Spinal cord (tissue), 9 donors: ENCODE measurements at regions not wholly inside any gene's neighbourhood (a gene's known extent, or its start where the extent isn't known, plus 50 kb on each side); places are given as distances from the start of the nearest gene placed in this dataset.
"Not testable (repeated sequence)": the region's sequence is repeated elsewhere in the genome, so short reads cannot be mapped to it uniquely, and the experiment has no call there.

ENCODE experiments used
- DNase-seq, 6 donors: peaks; one replicate each; pipeline versions ENCODE4 v3.0.0 to v3.0.0-alpha.2; 2013 to 2015; ENCODE audit warnings: low spot score in 6 of 6, low read depth in 4 of 6
- H3K27ac ChIP-seq: one replicate; pipeline ENCODE4 v1.5.1; 2013; ENCODE audit warnings: low read depth, low read length, control low read depth
- H3K27me3 ChIP-seq: one replicate; pipeline ENCODE4 v1.6.1; 2013; ENCODE audit warnings: low read length; ENCODE audit not compliant: control insufficient read depth, insufficient read depth
- H3K36me3 ChIP-seq: one replicate; pipeline ENCODE4 v1.6.1; 2013; ENCODE audit warnings: low read length; ENCODE audit not compliant: control insufficient read depth, insufficient read depth
- H3K4me1 ChIP-seq: one replicate; pipeline ENCODE4 v1.6.1; 2013; ENCODE audit warnings: low read length; ENCODE audit not compliant: control insufficient read depth, insufficient read depth
- H3K4me3 ChIP-seq: one replicate; pipeline ENCODE4 v1.5.1; 2013; ENCODE audit warnings: low read depth, low read length, control low read depth
- H3K9me3 ChIP-seq: one replicate; pipeline ENCODE4 v1.6.1; 2013; ENCODE audit warnings: low read length; ENCODE audit not compliant: control insufficient read depth, insufficient read depth
- WGBS: methylation state at CpG from one replicate; pipeline ENCODE4 v1.1.5; 2013; ENCODE audit warnings: missing lambda C conversion rate; ENCODE audit not compliant: insufficient coverage; 5-methylcytosine and 5-hydroxymethylcytosine counted together
- donor health status: healthy.

DNA sequence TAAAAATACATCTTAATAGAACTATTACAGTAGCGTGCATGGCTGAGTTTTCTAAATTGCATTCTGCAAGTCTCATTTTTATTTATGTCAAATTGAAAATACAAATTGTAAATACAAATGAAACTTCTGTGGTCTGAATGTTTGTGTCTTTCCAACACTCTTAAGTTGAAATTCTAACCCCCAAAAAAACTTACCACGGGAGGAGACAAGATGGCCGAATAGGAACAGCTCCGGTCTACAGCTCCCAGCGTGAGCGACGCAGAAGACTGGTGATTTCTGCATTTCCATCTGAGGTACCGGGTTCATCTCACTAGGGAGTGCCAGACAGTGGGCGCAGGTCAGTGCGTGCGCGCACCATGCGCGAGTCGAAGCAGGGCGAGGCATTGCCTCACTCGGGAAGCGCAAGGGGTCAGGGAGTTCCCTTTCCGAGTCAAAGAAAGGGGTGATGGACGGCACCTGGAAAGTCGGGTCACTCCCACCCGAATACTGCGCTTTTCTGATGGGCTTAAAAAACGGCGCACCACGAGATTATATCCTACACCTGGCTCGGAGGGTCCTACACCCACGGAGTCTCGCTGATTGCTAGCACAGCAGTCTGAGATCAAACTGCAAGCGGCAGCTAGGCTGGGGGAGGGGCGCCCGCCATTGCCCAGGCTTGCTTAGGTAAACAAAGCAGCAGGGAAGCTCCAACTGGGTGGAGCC, 83.9 kb upstream of the PAM start:
- WGBS = 83% methylated on average over 2 of the region's 32 CpGs
- H3K36me3 ChIP-seq, H3K4me1 ChIP-seq, H3K27ac ChIP-seq, H3K9me3 ChIP-seq, H3K4me3 ChIP-seq, DNase-seq, H3K27me3 ChIP-seq: not testable (repeated sequence)

DNA sequence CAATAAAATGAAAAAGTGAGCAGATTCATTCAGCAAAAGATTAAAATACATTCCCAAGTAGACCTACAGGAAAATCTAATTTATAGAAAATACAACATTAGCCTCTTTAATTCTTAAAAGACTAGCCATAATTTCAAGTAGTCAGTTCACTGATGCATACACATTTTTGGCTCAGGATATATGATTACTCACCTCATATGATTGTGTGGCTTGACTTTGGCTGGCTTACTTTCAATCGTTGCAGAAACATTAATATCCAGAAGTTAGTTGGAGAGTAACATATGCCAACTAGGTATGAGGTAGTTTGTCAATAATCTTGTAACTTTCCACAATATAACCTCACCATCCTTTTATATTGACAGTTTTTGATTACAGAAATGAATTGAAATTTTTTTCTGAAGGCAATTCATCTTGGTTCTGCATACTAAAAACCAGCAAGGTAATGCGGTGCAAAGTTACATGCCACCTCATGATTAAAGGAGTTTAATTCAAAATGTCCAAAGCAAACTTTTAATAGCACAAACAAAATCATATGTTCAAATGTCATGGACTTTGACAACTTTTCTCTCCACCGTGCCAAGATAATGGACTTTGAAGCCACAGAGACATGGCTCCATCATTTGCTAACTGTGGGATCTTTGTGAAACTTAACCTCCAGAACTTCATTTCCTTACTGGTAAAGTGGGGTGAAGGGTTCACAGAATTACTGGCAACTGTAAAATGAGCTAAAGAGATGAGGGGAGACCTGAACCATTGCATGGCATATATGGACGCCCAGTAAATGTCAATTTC, 76.6 kb upstream of the PAM start:
- WGBS = 100% methylated on average over 1 of the region's 4 CpGs
- H3K9me3 ChIP-seq = no peaks in the 10 kb centered on the region
- H3K27ac ChIP-seq = no peak overlapping the region

DNA sequence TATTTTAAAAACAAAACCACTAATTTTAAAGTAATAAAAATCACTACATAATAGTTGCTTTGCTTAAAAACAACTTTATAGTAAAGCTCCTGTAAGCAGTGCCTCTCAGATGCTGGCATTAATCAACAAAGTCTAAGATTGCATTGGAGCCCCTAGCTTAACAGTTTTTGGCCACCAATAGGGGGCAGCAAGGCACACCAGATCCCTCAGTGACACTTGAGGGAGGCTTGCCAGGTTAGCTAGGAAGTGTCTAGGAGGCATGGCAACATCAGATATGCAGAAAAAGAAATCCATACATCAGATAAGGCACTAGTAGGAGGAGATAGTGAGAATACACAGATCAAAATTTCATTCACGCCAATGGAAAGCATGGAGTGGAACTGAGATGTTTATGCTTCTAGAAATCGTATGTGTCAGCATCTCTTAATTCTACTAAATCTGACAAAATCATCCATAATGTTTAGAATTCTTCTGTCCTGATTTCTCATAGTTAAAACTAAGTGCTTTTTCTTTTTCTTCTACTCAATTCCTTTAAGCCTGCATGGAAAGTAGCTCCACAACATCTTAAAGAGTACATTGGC, 73.6 kb upstream of the PAM start:
- H3K36me3 ChIP-seq = no peaks in the 10 kb centered on the region
- whole genome bisulfite sequencing = no CpG with 5 or more reads among the region's 2 CpGs
- H3K4me1 ChIP-seq = no peaks in the 10 kb centered on the region
- no peaks in the 10 kb centered on the region for H3K27me3 ChIP-seq
- H3K27ac ChIP-seq = no peak overlapping the region
- no peak overlapping the region for H3K4me3 ChIP-seq
- DNase-seq = peak in 5 of 6 donors; percentile 44 to 93 (median 54)
- H3K9me3 ChIP-seq = no peaks in the 10 kb centered on the region

More for the DNA sequence above, 76.6 kb upstream of the PAM start:
- Histone ChIP-seq H3K4me1 (no peaks in the 10 kb centered on the region), H3K27me3 (no peaks in the 10 kb centered on the region), H3K36me3 (no peaks in the 10 kb centered on the region), H3K4me3 (no peak overlapping the region)
- no peak for DNase-seq

DNA sequence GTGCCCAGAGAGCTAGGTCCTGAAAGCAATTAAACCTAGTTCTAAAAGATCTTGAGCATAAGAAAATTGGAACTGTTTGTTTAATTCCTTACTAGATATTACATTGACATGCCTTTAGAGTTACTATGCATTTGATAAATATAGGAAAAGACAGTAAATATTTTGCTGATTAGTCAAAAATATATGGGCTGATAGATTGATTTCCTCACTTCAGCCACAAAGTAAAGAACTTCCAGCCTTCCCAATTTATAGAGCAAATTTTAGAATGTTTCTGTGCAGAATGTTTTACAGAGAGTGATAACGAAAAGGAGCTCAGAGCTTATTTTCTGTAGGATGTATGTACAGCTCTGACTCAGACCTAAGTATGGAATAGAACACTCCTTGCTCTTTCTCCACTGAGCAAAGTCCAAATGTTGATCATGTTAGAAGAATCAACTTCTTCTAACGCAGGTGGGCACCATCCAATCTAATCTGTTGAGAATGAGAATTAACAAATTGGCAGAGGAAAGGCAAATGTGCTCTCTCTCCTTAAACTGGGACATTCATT, 72.9 kb upstream of the PAM start:
- DNase-seq = no peak
- no peaks in the 10 kb centered on the region for H3K9me3 ChIP-seq
- no peaks in the 10 kb centered on the region for H3K27me3 ChIP-seq
- no peaks in the 10 kb centered on the region for H3K36me3 ChIP-seq
- H3K27ac ChIP-seq = no peak overlapping the region
- no peaks in the 10 kb centered on the region for H3K4me1 ChIP-seq
- H3K4me3 ChIP-seq = no peak overlapping the region
- 100% methylated on average over 1 of the region's 2 CpGs for WGBS

DNA sequence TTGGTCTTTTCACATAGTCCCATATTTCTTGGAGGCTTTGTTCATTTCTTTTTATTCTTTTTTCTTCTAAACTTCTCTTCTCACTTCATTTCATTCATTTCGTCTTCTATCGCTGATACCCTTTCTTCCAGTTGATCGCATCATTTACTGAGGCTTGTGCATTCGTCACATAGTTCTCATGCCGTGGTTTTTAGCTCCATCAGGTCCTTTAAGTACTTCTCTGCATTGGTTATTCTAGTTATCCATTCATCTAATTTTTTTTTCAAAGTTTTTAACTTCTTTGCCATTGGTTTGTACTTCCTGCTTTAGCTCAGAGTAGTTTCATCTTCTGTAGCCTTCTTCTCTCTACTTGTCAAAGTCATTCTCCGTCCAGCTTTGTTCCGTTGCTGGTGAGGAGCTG, 67.0 kb upstream of the PAM start:
- not testable (repeated sequence) for H3K4me1 ChIP-seq, H3K36me3 ChIP-seq, H3K27ac ChIP-seq, H3K4me3 ChIP-seq, H3K9me3 ChIP-seq, DNase-seq, H3K27me3 ChIP-seq
- 100% methylated on average over 5 of the region's 7 CpGs for WGBS

DNA sequence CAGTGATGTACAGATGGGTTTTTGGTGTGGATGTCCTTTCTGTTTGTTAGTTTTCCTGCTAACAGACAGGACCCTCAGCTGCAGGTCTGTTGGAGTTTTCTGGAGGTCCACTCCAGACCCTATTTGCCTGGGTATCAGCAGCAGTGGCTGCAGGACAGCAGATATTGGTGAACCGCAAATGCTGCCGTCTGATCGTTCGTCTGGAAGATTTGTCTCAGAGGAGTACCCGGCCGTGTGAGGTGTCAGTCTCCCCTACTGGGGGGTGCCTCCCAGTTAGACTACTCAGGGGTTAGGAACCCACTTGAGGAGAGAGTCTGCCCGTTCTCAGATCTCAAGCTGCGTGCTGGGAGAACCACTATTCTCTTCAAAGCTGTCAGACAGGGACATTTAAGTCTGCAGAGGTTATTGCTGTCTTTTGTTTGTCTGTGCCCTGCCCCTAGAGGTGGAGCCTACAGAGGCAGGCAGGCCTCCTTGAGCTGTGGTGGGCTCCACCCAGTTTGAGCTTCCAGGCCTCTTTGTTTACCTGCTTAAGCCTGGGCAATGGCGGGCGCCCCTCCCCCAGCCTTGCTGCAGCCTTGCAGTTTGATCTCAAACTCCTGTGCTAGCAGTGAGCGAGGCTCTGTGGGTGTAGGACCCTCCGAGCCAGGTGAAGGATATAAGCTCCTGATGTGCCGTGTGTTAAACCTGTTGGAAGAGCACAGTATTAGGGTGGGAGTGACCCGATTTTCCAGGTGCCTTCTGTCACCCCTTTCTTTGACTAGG, 66.3 kb upstream of the PAM start:
- H3K4me3 ChIP-seq, H3K9me3 ChIP-seq, H3K27ac ChIP-seq, H3K4me1 ChIP-seq, H3K27me3 ChIP-seq, H3K36me3 ChIP-seq, DNase-seq: not testable (repeated sequence)
- WGBS = 89% methylated on average over 8 of the region's 14 CpGs

DNA sequence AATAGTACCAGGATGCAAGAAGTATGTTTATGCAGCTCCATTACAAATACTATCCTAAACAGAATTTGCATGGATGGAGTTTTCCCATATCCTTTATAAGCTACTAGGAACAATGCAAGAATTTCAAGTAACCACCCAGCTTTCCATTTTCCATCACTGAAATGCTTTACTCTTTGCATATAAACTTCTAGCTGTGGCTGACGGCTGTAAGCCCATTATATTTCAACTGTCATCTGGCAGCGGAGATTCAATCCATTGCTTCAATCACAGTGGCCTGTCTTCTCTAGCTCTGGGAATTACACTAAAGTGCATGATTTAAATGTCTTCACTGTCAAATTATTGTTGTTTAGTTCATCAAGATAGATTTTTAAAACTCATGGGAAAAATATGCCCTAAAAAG, 64.2 kb upstream of the PAM start:
- no peak overlapping the region for H3K27ac ChIP-seq
- 43% methylated on average over 1 of the region's 2 CpGs for WGBS

DNA sequence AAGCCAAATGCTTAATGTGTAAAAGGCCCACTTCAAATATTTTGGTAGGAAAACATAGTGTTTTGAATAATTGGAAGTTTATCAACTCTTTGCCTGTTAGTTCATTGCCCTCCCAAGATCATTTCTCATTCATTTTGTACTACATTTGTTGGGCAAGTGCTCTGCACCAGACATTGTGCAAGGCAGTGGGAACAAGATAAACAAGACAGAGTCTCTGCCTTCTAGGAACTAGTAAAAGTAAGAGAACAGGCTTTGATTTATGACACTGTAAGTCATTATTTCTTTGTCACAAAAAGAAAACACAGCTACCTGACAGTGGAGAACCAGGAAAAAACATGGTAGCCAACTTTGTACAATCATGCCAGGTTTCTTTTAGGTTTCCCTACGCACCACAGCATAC, 63.7 kb upstream of the PAM start:
- WGBS = 100% methylated on average over 1 of the region's 1 CpG
- no peaks in the 10 kb centered on the region for H3K27me3 ChIP-seq
- no peak overlapping the region for H3K4me3 ChIP-seq
- no peak for DNase-seq
- no peaks in the 10 kb centered on the region for H3K9me3 ChIP-seq
- no peaks in the 10 kb centered on the region for H3K4me1 ChIP-seq
- no peak overlapping the region for H3K27ac ChIP-seq
- H3K36me3 ChIP-seq = no peaks in the 10 kb centered on the region

More for the DNA sequence above, 64.2 kb upstream of the PAM start:
- Histone ChIP-seq H3K4me1 (no peaks in the 10 kb centered on the region), H3K36me3 (no peaks in the 10 kb centered on the region), H3K27me3 (no peaks in the 10 kb centered on the region), H3K9me3 (no peaks in the 10 kb centered on the region), H3K4me3 (no peak overlapping the region)
- DNase-seq = no peak

DNA sequence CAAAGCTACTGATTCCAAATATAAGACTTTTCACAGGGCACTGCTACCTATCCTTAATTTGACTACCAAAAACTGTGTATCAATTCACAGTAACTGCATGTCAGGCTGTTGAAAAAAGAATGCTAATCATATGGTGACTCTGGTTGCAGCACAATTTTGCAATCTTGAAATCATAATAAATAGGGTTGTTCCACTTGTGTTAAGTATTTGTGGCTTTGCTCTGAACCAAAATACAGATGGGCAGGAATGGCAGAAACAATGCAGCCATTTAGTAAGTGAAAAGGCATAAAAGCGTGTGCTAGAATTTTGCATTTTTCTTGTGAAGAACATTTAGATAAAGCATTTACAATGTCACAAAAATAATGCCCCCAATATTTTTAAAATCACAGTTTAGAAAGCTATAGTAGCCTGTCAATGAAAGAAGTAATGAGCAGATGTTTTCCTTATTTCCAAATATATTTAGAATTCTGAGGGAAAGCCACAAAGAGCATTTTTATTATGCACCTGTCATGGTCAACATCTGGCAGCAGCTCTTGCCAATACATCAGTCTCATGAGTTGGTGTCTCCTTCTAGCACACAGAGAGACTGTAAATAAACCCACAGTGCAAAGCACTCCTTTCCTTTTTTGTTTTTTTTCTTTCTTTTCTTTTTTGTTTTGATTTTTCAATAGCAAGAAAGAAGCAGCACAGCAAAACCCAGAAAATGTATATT, 54.8 kb upstream of the PAM start:
- DNase-seq = peak in 2 of 6 donors; percentile 29 to 42
- Histone ChIP-seq H3K4me3 (no peak overlapping the region), H3K36me3 (no peaks in the 10 kb centered on the region), H3K9me3 (no peaks in the 10 kb centered on the region), H3K27ac (no peak overlapping the region), H3K27me3 (no peaks in the 10 kb centered on the region), H3K4me1 (no peaks in the 10 kb centered on the region)
- no CpG with 5 or more reads among the region's 1 CpG for WGBS
